ENCODE measurements at regions not wholly inside any gene's neighbourhood (a gene's known extent, or its start where the extent isn't known, plus 50 kb on each side); places are given as distances from the start of the nearest gene placed in this dataset.

DNA sequence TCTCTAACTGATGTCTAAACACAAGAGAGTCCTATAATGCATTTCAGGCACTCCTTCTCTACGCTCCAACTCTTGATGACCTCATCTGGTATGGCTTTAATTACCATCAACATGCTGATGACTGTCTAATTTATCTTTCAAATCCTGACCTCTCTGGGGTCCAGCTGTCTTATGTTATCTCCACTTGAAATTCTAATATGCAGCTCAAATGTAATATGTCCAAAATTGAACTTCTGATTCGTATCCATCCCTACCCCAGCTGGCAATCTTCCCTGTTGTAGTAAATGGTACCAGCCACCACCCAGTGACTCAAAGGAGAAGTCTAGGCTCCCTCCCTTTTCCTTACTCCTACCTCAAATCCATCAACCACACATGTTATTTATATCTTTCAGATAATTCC lies 288.0 kb upstream of the SLC10A2 start:
- Histone ChIP-seq H3K9ac (ENCODE audit: low read length) (no peak overlapping the region), H3F3A (ENCODE audit: low read length, unreplicated experiment) (no peaks in the 10 kb centered on the region), H3K4me2 (ENCODE audit: low read length) (no peak overlapping the region), H3K4me1 (ENCODE audit: insufficient read depth, low read length) (no peaks in the 10 kb centered on the region), H3K9me3 (ENCODE audit: low read length) (no peaks in the 10 kb centered on the region), H3K9me2 (replicated peaks; ENCODE audit: low read length) (no peaks in the 10 kb centered on the region), H4K20me1 (ENCODE audit: low read length) (no peaks in the 10 kb centered on the region), H3K27me3 (ENCODE audit: low read length) (no peaks in the 10 kb centered on the region), H3K4me3 (ENCODE audit: low read length) (no peak overlapping the region), H3K27ac (ENCODE audit: low read length) (no peak overlapping the region), H3K36me3 (ENCODE audit: low read depth, low read length) (no peaks in the 10 kb centered on the region), H2AFZ (ENCODE audit: low read length) (no peak overlapping the region), H3K79me2 (ENCODE audit: low read length) (no peaks in the 10 kb centered on the region)
- POLR2A ChIA-PET (ENCODE audit: unreplicated experiment) = no interaction called here
- DNase-seq = no peak
- intact Hi-C loops (cut with micrococcal nuclease) = loop anchor here (10.0 kb wide), 1 partner anchor 159 kb away; no protein-coding TSS in a partner anchor
- TF ChIP-seq EZH2 (IDR thresholded peaks at IDR 0.05; ENCODE audit: low read length, unreplicated experiment) = no peak
- TF ChIP-seq CTCF (conservative IDR thresholded peaks at IDR 0.05; ENCODE audit: low read depth, low read length) = no peak
- TF ChIP-seq EZH2phosphoT487 (IDR thresholded peaks at IDR 0.05; ENCODE audit: borderline replicate concordance, low read length) = no peak
- CTCF ChIA-PET = no interaction called here
- ATAC-seq = no peak
- no TSS peak for BruUV-seq (replicated peaks)

DNA sequence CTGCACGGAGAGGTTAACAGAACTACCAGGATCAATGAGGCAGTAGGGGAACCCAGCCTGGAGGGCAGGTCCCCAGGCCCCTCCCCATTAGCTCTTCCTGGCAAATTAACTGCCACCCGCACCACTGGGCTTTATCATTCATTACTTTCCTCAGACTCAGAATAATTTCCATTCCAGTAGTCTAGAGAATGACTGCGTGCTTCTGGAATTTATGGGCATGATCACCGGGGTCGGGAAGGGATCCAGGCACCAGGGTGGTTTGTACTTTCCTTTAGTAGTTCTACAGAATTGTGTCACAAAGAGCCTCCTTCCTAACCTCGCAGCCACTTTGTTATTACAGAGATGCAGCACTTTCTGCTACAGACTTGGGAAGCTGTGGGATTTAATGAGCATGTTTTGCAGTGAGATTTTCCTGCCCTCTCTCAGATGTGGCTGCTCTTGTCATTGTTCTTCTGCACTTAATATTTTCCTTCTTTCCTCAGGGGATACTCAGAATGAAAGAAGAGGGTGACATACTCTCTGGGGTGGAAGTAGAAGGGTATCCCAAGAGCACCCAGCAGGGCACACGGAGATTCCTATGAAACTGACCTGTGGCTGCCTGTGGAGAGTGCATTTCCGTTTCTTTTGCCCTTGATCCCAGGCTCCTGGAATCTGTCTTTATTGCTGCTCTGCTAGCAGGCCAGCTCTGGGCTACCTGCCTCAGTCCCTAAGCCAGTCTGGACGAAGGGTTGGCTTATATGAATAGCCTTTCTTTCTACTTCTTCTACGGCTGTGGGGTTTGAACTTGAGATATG lies 285.0 kb upstream of the SLC10A2 start:
- Histone ChIP-seq H3K27me3 (ENCODE audit: low read length) (no peaks in the 10 kb centered on the region), H3K4me2 (ENCODE audit: low read length) (peak overlapping the region; percentile 55), H3K36me3 (ENCODE audit: low read depth, low read length) (no peaks in the 10 kb centered on the region), H4K20me1 (ENCODE audit: low read length) (no peaks in the 10 kb centered on the region), H3K4me3 (ENCODE audit: low read length) (no peak overlapping the region; the same call in 1 of the 2 replicates), H2AFZ (ENCODE audit: low read length) (peak overlapping the region; percentile 65), H3F3A (ENCODE audit: low read length, unreplicated experiment) (no peaks in the 10 kb centered on the region), H3K9ac (ENCODE audit: low read length) (no peak overlapping the region), H3K79me2 (ENCODE audit: low read length) (no peaks in the 10 kb centered on the region), H3K4me1 (ENCODE audit: insufficient read depth, low read length) (no peaks in the 10 kb centered on the region), H3K9me3 (ENCODE audit: low read length) (no peaks in the 10 kb centered on the region), H3K27ac (ENCODE audit: low read length) (no peak overlapping the region), H3K9me2 (replicated peaks; ENCODE audit: low read length) (no peaks in the 10 kb centered on the region)
- BruUV-seq (replicated peaks) = no TSS peak
- ATAC-seq (peak; percentile 93), DNase-seq (peak; percentile 59)
- intact Hi-C loops (cut with micrococcal nuclease) = loop anchor here (10.0 kb wide), 1 partner anchor 156 kb away; no protein-coding TSS in a partner anchor
- CTCF ChIA-PET = no interaction called here
- TF ChIP-seq EZH2phosphoT487 (IDR thresholded peaks at IDR 0.05; ENCODE audit: borderline replicate concordance, low read length) (no peak), EZH2 (IDR thresholded peaks at IDR 0.05; ENCODE audit: low read length, unreplicated experiment) (no peak), CTCF (conservative IDR thresholded peaks at IDR 0.05; ENCODE audit: low read depth, low read length) (no peak)
- POLR2A ChIA-PET (ENCODE audit: unreplicated experiment) = interaction anchor here (0.5 kb wide), 2 partner anchors 64 to 66 kb away, joined by 3 read pairs; no protein-coding TSS in a partner anchor

- POLR2A ChIA-PET (ENCODE audit: unreplicated experiment) = no interaction called here
- DNase-seq (no peak), ATAC-seq (no peak)
- no peaks in the 10 kb centered on the region for H3K27me3 ChIP-seq (ENCODE audit: low read length)
- no TSS peak for BruUV-seq (replicated peaks)
- no peak overlapping the region for H3K27ac ChIP-seq (ENCODE audit: low read length)
- intact Hi-C loops (cut with micrococcal nuclease) = loop anchor here (10.0 kb wide), 1 partner anchor 155 kb away; no protein-coding TSS in a partner anchor
- no peak for TF ChIP-seq EZH2 (IDR thresholded peaks at IDR 0.05; ENCODE audit: low read length, unreplicated experiment)
- no peak for TF ChIP-seq CTCF (conservative IDR thresholded peaks at IDR 0.05; ENCODE audit: low read depth, low read length)
- no peak for TF ChIP-seq EZH2phosphoT487 (IDR thresholded peaks at IDR 0.05; ENCODE audit: borderline replicate concordance, low read length)
- no peak overlapping the region for H3K4me2 ChIP-seq (ENCODE audit: low read length)
- no peak overlapping the region for H3K9ac ChIP-seq (ENCODE audit: low read length)
- no peaks in the 10 kb centered on the region for H3K36me3 ChIP-seq (ENCODE audit: low read depth, low read length)
- no peaks in the 10 kb centered on the region for H3K4me1 ChIP-seq (ENCODE audit: insufficient read depth, low read length)
- no peak overlapping the region for H2AFZ ChIP-seq (ENCODE audit: low read length)
- no peaks in the 10 kb centered on the region for H3K79me2 ChIP-seq (ENCODE audit: low read length)
- no peaks in the 10 kb centered on the region for H3F3A ChIP-seq (ENCODE audit: low read length, unreplicated experiment)
- no peaks in the 10 kb centered on the region for H3K9me2 ChIP-seq (replicated peaks; ENCODE audit: low read length)
- no peaks in the 10 kb centered on the region for H3K9me3 ChIP-seq (ENCODE audit: low read length)
- H4K20me1 ChIP-seq (ENCODE audit: low read length) = no peaks in the 10 kb centered on the region
- CTCF ChIA-PET = no interaction called here
- no peak overlapping the region for H3K4me3 ChIP-seq (ENCODE audit: low read length)
Measured at GRCh38 chr13:103350147-103350546, 283.9 kb upstream of the SLC10A2 start.
